ENCODE measurements at regions not wholly inside any gene's neighbourhood (a gene's known extent, or its start where the extent isn't known, plus 50 kb on each side); places are given as distances from the start of the nearest gene placed in this dataset.

DNA sequence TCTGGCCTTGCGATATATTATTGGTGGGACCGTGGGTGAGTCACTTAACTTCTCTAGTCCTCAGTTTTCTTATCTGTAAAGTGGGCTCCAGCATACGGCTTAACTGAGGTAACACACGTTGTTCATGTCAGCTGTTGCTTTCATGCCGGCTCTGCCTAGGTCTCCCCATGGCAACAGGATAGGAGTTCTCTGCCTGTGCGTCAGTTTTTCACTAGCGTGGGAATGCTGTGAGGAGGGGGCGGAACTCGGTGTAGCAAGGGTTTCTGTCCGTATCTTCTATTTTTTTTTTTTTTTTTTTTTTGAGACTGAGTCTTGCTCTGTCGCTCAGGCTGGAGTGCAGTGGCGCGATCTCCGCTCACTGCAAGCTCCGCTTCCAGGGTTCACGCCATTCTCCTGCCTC, 758.5 kb upstream of the RBFOX1 start:
- CTCF ChIA-PET, result no interaction called here
- POLR2A ChIA-PET, result no interaction called here
- TF ChIP-seq LEF1 (IDR thresholded peaks at IDR 0.05; ENCODE audit: borderline replicate concordance) (no peak), FOXK2 (IDR thresholded peaks at IDR 0.05) (no peak), FOXM1 (IDR thresholded peaks at IDR 0.05; ENCODE audit: borderline replicate concordance) (no peak), ZNF384 (IDR thresholded peaks at IDR 0.05) (no peak), CTBP1 (IDR thresholded peaks at IDR 0.05; ENCODE audit: borderline replicate concordance) (no peak), HDGF (IDR thresholded peaks at IDR 0.05; ENCODE audit: borderline replicate concordance) (no peak), SP1 (IDR thresholded peaks at IDR 0.05) (no peak), BHLHE40 (IDR thresholded peaks at IDR 0.05; ENCODE audit: borderline replicate concordance) (no peak), L3MBTL2 (conservative IDR thresholded peaks at IDR 0.05) (no peak), FOXA1 (IDR thresholded peaks at IDR 0.05) (no peak), NFRKB (IDR thresholded peaks at IDR 0.05) (no peak), ELF4 (IDR thresholded peaks at IDR 0.05) (no peak)
- no peak for DNase-seq (ENCODE audit: extremely low spot score)

DNA sequence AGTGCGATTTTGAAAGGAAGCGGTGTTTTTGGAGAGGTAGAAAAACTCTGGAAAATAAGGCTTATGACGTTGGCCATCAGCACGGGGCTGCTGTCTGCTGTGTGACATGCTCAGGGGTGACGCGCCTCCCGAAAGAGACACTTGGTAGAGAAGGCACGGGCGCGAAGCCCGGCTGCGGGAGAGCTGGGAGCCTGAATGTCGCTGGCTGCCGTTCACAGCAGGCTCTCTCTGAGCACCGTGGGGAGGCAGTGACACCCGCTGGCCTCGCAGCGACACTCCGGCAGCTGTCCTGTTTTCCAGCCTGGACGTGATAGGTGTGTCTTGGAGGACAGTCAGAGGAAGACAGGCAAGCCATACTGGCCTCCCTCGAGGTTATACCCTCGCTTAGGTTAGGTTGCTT, 759.1 kb upstream of the RBFOX1 start:
- peak; percentile 22 for DNase-seq (ENCODE audit: extremely low spot score)
- TF ChIP-seq, protein P1, sequence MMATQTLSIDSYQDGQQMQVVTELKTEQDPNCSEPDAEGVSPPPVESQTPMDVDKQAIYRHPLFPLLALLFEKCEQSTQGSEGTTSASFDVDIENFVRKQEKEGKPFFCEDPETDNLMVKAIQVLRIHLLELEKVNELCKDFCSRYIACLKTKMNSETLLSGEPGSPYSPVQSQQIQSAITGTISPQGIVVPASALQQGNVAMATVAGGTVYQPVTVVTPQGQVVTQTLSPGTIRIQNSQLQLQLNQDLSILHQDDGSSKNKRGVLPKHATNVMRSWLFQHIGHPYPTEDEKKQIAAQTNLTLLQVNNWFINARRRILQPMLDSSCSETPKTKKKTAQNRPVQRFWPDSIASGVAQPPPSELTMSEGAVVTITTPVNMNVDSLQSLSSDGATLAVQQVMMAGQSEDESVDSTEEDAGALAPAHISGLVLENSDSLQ (IDR thresholded peaks at IDR 0.05), result no peak
- TF ChIP-seq SUZ12 (IDR thresholded peaks at IDR 0.05), result no peak
- no peak for TF ChIP-seq HDGF (IDR thresholded peaks at IDR 0.05; ENCODE audit: borderline replicate concordance)
- no peak for TF ChIP-seq ZNF384 (IDR thresholded peaks at IDR 0.05)
- no peak for TF ChIP-seq SP1 (IDR thresholded peaks at IDR 0.05)
- TF ChIP-seq TARDBP (IDR thresholded peaks at IDR 0.05), result no peak
- no peak for TF ChIP-seq NFRKB (IDR thresholded peaks at IDR 0.05)
- no peak for TF ChIP-seq ARNT (IDR thresholded peaks at IDR 0.05)
- no peak for TF ChIP-seq FOXA1 (IDR thresholded peaks at IDR 0.05)
- TF ChIP-seq FOXM1 (IDR thresholded peaks at IDR 0.05; ENCODE audit: borderline replicate concordance), result no peak
- TF ChIP-seq FOXK2 (IDR thresholded peaks at IDR 0.05), result no peak
- TF ChIP-seq L3MBTL2 (conservative IDR thresholded peaks at IDR 0.05), result no peak
- no peak for TF ChIP-seq BHLHE40 (IDR thresholded peaks at IDR 0.05; ENCODE audit: borderline replicate concordance)
- TF ChIP-seq LEF1 (IDR thresholded peaks at IDR 0.05; ENCODE audit: borderline replicate concordance), result no peak
- no peak for TF ChIP-seq ELF4 (IDR thresholded peaks at IDR 0.05)
- TF ChIP-seq CTBP1 (IDR thresholded peaks at IDR 0.05; ENCODE audit: borderline replicate concordance), result no peak
- CTCF ChIA-PET, result no interaction called here
- POLR2A ChIA-PET, result no interaction called here

DNA sequence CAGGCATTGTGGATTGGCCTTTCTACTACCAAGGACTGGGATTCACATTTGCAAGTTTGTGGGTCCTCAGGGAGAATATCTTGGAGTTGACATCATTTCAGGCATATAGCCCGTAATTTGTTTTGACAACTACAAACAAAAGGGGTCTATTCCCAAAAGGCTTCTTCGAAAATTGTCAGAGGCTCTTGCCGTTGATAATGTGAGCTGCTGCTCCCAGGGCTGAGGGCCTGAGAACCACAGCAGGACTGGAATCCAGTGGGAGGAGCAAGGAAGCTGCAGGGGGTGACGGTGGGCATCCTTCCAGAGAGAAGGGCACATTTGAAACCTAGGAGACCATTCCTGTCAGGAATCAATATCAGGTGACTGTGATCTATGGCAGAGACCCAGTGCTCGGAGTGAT, 761.6 kb upstream of the RBFOX1 start:
- ChIA-PET CTCF (no interaction called here), POLR2A (no interaction called here)
- no peak for DNase-seq (ENCODE audit: extremely low spot score)
- TF ChIP-seq TARDBP (IDR thresholded peaks at IDR 0.05), result no peak
- no peak for TF ChIP-seq ELF4 (IDR thresholded peaks at IDR 0.05)
- no peak for TF ChIP-seq HDGF (IDR thresholded peaks at IDR 0.05; ENCODE audit: borderline replicate concordance)
- no peak for TF ChIP-seq LEF1 (IDR thresholded peaks at IDR 0.05; ENCODE audit: borderline replicate concordance)
- no peak for TF ChIP-seq NFRKB (IDR thresholded peaks at IDR 0.05)
- TF ChIP-seq L3MBTL2 (conservative IDR thresholded peaks at IDR 0.05), result no peak
- no peak for TF ChIP-seq ZNF384 (IDR thresholded peaks at IDR 0.05)

DNA sequence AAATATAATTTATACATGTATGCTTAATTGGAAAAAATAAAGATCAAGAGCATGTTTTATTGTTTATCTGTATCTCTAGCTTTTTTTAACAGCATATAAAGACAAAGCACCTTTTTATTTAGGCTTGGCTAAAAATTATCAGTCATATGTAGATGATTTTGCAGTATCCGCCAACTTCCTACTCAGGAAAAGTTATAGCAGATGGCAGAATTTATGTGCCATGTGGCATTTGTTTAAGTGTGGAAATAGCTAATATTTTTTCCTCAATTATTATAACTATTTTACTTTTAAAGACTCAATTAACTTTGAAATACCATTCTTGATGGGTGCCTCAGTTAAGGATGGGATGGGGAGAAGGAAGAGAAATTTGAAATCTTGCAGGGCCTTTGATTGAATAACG, 762.1 kb upstream of the RBFOX1 start:
- TF ChIP-seq FOXK2 (IDR thresholded peaks at IDR 0.05) (no peak), FOXA1 (IDR thresholded peaks at IDR 0.05) (no peak), ELF4 (IDR thresholded peaks at IDR 0.05) (no peak), ARNT (IDR thresholded peaks at IDR 0.05) (no peak), FOXM1 (IDR thresholded peaks at IDR 0.05; ENCODE audit: borderline replicate concordance) (no peak), BHLHE40 (IDR thresholded peaks at IDR 0.05; ENCODE audit: borderline replicate concordance) (no peak), LEF1 (IDR thresholded peaks at IDR 0.05; ENCODE audit: borderline replicate concordance) (no peak), TARDBP (IDR thresholded peaks at IDR 0.05) (no peak), SP1 (IDR thresholded peaks at IDR 0.05) (no peak), HDGF (IDR thresholded peaks at IDR 0.05; ENCODE audit: borderline replicate concordance) (no peak), SUZ12 (IDR thresholded peaks at IDR 0.05) (no peak), ZNF384 (IDR thresholded peaks at IDR 0.05) (no peak), CTBP1 (IDR thresholded peaks at IDR 0.05; ENCODE audit: borderline replicate concordance) (no peak), NFRKB (IDR thresholded peaks at IDR 0.05) (no peak), L3MBTL2 (conservative IDR thresholded peaks at IDR 0.05) (no peak)
- TF ChIP-seq, protein P1 (IDR thresholded peaks at IDR 0.05), result no peak
- CTCF ChIA-PET, result no interaction called here
- POLR2A ChIA-PET, result no interaction called here
- DNase-seq (ENCODE audit: extremely low spot score), result no peak

DNA sequence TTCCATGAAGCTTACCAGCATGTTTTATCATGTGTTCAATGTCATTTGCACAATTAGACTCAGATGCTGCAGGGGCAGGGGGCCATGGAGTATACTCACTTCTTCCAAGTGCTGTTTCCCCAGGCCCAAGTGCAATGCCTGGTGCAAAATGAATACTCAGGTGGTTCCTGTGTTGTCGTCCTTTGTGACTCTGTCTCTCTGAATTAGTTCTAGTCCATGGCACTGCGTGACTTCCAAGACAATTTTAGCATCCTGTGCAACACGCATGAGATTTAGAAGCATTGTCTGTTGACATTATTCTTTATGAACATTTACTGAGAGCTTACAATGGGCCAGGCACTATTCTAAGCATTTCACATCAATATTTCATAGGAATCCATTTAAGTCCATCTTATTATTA, 769.7 kb upstream of the RBFOX1 start:
- POLR2A ChIA-PET, result no interaction called here
- TF ChIP-seq NFRKB (IDR thresholded peaks at IDR 0.05), result no peak
- no peak for TF ChIP-seq ZNF384 (IDR thresholded peaks at IDR 0.05)
- no peak for TF ChIP-seq FOXK2 (IDR thresholded peaks at IDR 0.05)
- no peak for TF ChIP-seq ELF4 (IDR thresholded peaks at IDR 0.05)
- no peak for TF ChIP-seq FOXM1 (IDR thresholded peaks at IDR 0.05; ENCODE audit: borderline replicate concordance)
- no peak for TF ChIP-seq LEF1 (IDR thresholded peaks at IDR 0.05; ENCODE audit: borderline replicate concordance)
- TF ChIP-seq SP1 (IDR thresholded peaks at IDR 0.05), result no peak
- no peak for TF ChIP-seq TARDBP (IDR thresholded peaks at IDR 0.05)
- no peak for TF ChIP-seq BHLHE40 (IDR thresholded peaks at IDR 0.05; ENCODE audit: borderline replicate concordance)
- TF ChIP-seq, protein P1 (IDR thresholded peaks at IDR 0.05), result no peak
- TF ChIP-seq SUZ12 (IDR thresholded peaks at IDR 0.05), result no peak
- no peak for DNase-seq (ENCODE audit: extremely low spot score)
- CTCF ChIA-PET, result no interaction called here

DNA sequence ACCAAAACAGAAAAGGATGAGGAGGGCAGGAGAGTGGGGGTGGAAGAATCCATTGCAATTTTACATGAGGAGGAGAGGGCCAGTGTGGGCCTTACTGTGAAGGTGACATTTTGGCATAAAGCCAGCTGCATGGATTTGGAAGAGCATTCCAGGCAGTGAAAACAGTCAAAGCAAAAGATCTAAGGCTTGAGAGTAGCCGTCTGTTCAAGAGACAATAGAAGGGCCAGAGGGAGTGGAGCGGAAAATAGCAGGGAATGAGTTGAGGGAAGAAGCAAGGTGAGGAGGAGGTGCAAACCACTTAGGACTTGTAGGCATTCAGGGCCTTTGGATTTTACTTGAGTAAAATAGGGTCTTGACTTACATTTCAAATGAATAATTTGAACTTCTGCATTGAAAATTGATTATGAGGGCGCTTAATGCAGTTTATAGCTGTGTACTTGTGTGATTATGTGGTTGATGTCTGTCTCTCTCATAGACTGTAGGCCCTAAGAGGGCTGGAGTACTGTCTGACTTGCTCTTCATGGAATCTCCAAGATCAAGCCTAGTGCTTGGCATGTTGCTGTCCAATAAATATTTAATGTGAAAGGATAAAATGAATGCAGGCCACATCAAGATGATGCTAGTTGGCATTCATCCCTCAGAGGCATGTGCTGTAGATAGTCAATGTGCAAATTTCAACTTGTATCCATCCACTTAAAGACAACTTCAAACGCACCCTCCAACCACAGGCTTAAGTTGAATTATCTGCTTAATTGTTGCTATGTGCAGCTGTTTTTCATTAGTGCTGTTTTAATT, 772.1 kb upstream of the RBFOX1 start:
- POLR2A ChIA-PET, result no interaction called here
- CTCF ChIA-PET, result no interaction called here
- no peak for TF ChIP-seq ZNF384 (IDR thresholded peaks at IDR 0.05)
- no peak for TF ChIP-seq FOXA1 (IDR thresholded peaks at IDR 0.05)
- TF ChIP-seq BHLHE40 (IDR thresholded peaks at IDR 0.05; ENCODE audit: borderline replicate concordance), result no peak
- TF ChIP-seq FOXM1 (IDR thresholded peaks at IDR 0.05; ENCODE audit: borderline replicate concordance), result no peak
- no peak for TF ChIP-seq CTBP1 (IDR thresholded peaks at IDR 0.05; ENCODE audit: borderline replicate concordance)
- TF ChIP-seq ARNT (IDR thresholded peaks at IDR 0.05), result no peak
- no peak for TF ChIP-seq FOXK2 (IDR thresholded peaks at IDR 0.05)
- no peak for TF ChIP-seq ELF4 (IDR thresholded peaks at IDR 0.05)
- no peak for TF ChIP-seq LEF1 (IDR thresholded peaks at IDR 0.05; ENCODE audit: borderline replicate concordance)
- TF ChIP-seq SUZ12 (IDR thresholded peaks at IDR 0.05), result no peak
- TF ChIP-seq, protein P1 (IDR thresholded peaks at IDR 0.05), result no peak
- TF ChIP-seq HDGF (IDR thresholded peaks at IDR 0.05; ENCODE audit: borderline replicate concordance), result no peak
- no peak for TF ChIP-seq TARDBP (IDR thresholded peaks at IDR 0.05)
- TF ChIP-seq L3MBTL2 (conservative IDR thresholded peaks at IDR 0.05), result no peak
- no peak for DNase-seq (ENCODE audit: extremely low spot score)
